Body of pancreas (tissue), 4 donors: ENCODE measurements at regions not wholly inside any gene's neighbourhood (a gene's known extent, or its start where the extent isn't known, plus 50 kb on each side); places are given as distances from the start of the nearest gene placed in this dataset.

Experiments
- CTCF ChIP-seq, 7 experiments: fragments of 450-650 bp in 4 of 7; fragments of 200-600 bp in 3 of 7; sonication (generic) in 3 of 7; IDR thresholded peaks; one replicate each; pipeline ENCODE4 v1.5.1; 2016 to 2019; ENCODE audit warnings: antibody characterized with exemption in 7 of 7
- POLR2A ChIP-seq, 3 donors: fragments of 450-650 bp; IDR thresholded peaks; one replicate each; pipeline ENCODE4 v1.6.1; 2016; ENCODE audit warnings: antibody characterized with exemption in 3 of 3, mild to moderate bottlenecking in 2 of 3

DNA sequence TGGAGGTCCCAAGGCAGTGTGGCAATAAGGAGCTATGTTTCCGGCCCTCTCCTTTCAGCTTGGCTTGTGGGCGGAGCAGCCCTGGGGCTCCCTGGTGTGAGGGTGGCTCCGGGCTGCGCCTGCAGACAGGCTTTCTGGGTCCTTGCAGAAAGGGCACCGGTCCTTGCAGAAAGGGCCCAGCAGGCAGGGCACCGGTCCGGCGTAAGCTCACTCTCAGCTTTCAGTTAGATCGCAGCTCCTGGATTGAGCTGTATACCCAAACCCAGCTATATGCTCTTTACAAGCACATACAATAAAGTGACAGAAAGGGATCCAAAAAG, 293.8 kb upstream of the SHH start:
- TF ChIP-seq CTCF (IDR thresholded peaks at IDR 0.05) (no peak), POLR2A (IDR thresholded peaks at IDR 0.05) (no peak)
